OCI-LY1 (cell line): ENCODE measurements at regions not wholly inside any gene's neighbourhood (a gene's known extent, or its start where the extent isn't known, plus 50 kb on each side); places are given as distances from the start of the nearest gene placed in this dataset.

ENCODE experiments used
- CTCF ChIP-seq: fragments of 200-600 bp; sonication (generic), shearing (Covaris generic); IDR thresholded peaks from 2 replicates; pipeline ENCODE4 v1.5.1; 2017; ENCODE audit warnings: mild to moderate bottlenecking, antibody characterized with exemption, low read length, moderate library complexity, mixed read lengths
- EZH2 ChIP-seq: fragments of 200-600 bp; sonication (generic), shearing (Covaris generic); IDR thresholded peaks from 2 replicates; pipeline ENCODE4 v1.8.0; 2017; ENCODE audit warnings: borderline replicate concordance, mixed run types, mild to moderate bottlenecking, antibody characterized with exemption, low read length, moderate library complexity, mixed read lengths

- TF ChIP-seq CTCF: no peak
- TF ChIP-seq EZH2: no peak
Measured at GRCh38 chr10:21431799-21432198, 93.7 kb downstream of the SKIDA1 start.
